ENCODE measurements at regions not wholly inside any gene's neighbourhood (a gene's known extent, or its start where the extent isn't known, plus 50 kb on each side); places are given as distances from the start of the nearest gene placed in this dataset.

GRCh38 chr10:47090903-47091302 is 179.7 kb downstream of the PTPN20 start:
- TF ChIP-seq CTCF (IDR thresholded peaks at IDR 0.05; ENCODE audit: low read length) (no peak), EZH2 (IDR thresholded peaks at IDR 0.05; ENCODE audit: borderline replicate concordance, low read length) (no peak)
